PC-9 (cell line): ENCODE measurements at regions not wholly inside any gene's neighbourhood (a gene's known extent, or its start where the extent isn't known, plus 50 kb on each side); places are given as distances from the start of the nearest gene placed in this dataset.

Experiments
- BruUV-seq: library from RNA; stranded (reverse); fragments of 400-500 nt; replicated peaks from 2 replicates; lab custom pipeline; 2021; lab: Mats Ljungman, UMichigan
- CTCF ChIA-PET: fragments of 300-600 bp; sonication (Branson Sonifier 250); formaldehyde crosslinking; loops from one replicate; lab custom pipeline; 2022; ENCODE audit warnings: antibody characterized with exemption; lab: Charles Lee
- POLR2A ChIA-PET: fragments of 300-600 bp; sonication (Branson Sonifier 250); formaldehyde crosslinking; loops from one replicate; lab custom pipeline; 2022; ENCODE audit warnings: antibody characterized with exemption; ENCODE audit not compliant: unreplicated experiment; lab: Charles Lee
- DNase-seq, 2 experiments: peaks; one replicate each; pipeline versions ENCODE4 v3.0.0 to v3.0.0-alpha.2; 2015 to 2022; ENCODE audit warnings: mixed read lengths in 1 of 2
- H2AFZ ChIP-seq: fragments of 200-600 bp; sonication (generic); 2 replicates; pipeline ENCODE4 v1.8.1; 2017; ENCODE audit warnings: antibody characterized with exemption
- H3F3A ChIP-seq: fragments of 200-600 bp; sonication (generic); 2 replicates; pipeline ENCODE4 v1.8.1; 2017; ENCODE audit warnings: antibody characterized with exemption, mild to moderate bottlenecking, low read depth; ENCODE audit not compliant: insufficient read depth
- H3K27ac ChIP-seq: fragments of 200-600 bp; sonication (generic); 2 replicates; pipeline ENCODE4 v1.6.1; 2016; ENCODE audit warnings: mixed run types
- H3K27me3 ChIP-seq: fragments of 200-600 bp; sonication (generic); 2 replicates; pipeline ENCODE4 v1.6.1; 2016; ENCODE audit warnings: low read depth, mixed run types; ENCODE audit not compliant: insufficient read depth
- H3K36me3 ChIP-seq: fragments of 200-600 bp; sonication (generic); 2 replicates; pipeline ENCODE4 v1.6.1; 2016; ENCODE audit warnings: low read depth, mixed run types
- H3K4me1 ChIP-seq: fragments of 200-600 bp; sonication (generic); replicated peaks from 2 replicates; pipeline ENCODE4 v1.6.1; 2016; ENCODE audit warnings: mixed run types; ENCODE audit not compliant: insufficient read depth
- H3K4me2 ChIP-seq: fragments of 200-600 bp; sonication (generic); 2 replicates; pipeline ENCODE4 v1.6.1; 2017; ENCODE audit warnings: mixed run types
- H3K4me3 ChIP-seq: fragments of 200-600 bp; sonication (generic); 2 replicates; pipeline ENCODE4 v1.6.1; 2016; ENCODE audit warnings: mixed run types
- H3K79me2 ChIP-seq: fragments of 200-600 bp; sonication (generic); 2 replicates; pipeline ENCODE4 v1.6.1; 2017; ENCODE audit warnings: low read depth, mixed run types
- H3K9me2 ChIP-seq: fragments of 200-600 bp; sonication (generic); 2 replicates; pipeline ENCODE4 v1.8.1; 2017; ENCODE audit warnings: mild to moderate bottlenecking; ENCODE audit not compliant: insufficient read depth
- H3K9me3 ChIP-seq: fragments of 200-600 bp; sonication (generic); 2 replicates; pipeline ENCODE4 v1.8.1; 2016; ENCODE audit warnings: low read depth; ENCODE audit not compliant: insufficient read depth
- H4K20me1 ChIP-seq: fragments of 200-600 bp; sonication (generic); 2 replicates; pipeline ENCODE4 v1.8.1; 2017; ENCODE audit not compliant: insufficient read depth
- CTCF ChIP-seq: fragments of 200-600 bp; sonication (generic); conservative IDR thresholded peaks from 2 replicates; pipeline ENCODE4 v1.6.1; 2017; ENCODE audit warnings: mixed run types, antibody characterized with exemption, mild to moderate bottlenecking, moderate library complexity
- EZH2 ChIP-seq: fragments of 200-600 bp; sonication (generic); IDR thresholded peaks from 2 replicates; pipeline ENCODE4 v1.8.0; 2017; ENCODE audit warnings: antibody characterized with exemption, low read depth
- intact Hi-C: fragments of 100-400 bp; cut with micrococcal nuclease; formaldehyde crosslinking; loops from one replicate; pipeline ENCODE4 v1.10.0; 2022; ENCODE audit not compliant: unreplicated experiment

DNA sequence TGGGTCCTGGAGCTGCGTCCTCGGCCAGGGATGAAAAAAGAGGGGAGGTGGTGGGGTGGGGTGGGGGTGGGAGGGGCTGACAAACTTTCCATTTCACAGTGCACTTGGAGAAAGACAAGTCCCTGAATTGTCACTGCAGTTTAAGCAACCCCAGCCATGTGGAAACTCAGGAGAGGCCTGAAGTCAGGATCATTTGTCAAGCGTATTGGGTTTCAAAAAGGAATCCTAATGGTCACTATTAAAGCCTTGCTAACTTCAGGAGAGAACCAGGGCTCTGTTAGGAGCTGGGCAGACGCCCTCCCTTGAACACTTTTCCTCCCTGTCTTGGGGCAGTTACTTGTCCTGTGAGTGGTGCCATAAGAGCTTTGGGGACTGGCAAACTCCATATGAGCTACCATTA lies 159.9 kb downstream of the FNDC1 start:
- CTCF ChIA-PET = no interaction called here
- POLR2A ChIA-PET = no interaction called here

DNA sequence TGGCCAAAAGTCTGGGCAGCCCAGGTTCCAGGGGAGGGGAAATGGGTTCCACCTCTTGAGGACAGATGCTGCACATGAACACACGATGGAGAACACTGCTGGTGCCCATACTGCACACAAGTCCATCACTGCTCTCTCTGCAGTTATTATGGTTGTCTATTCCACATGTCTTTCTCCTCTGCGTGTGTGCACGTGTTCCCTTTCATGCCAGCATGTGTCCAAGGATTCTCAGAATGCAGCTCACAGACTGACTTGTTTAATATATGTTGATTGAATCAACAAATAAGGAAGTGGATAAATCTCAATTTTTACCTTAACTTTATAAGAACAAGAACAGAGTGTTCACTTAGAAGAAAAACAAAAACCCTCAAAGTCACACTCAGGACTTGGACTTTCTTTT lies 158.9 kb downstream of the FNDC1 start:
- Histone ChIP-seq H3K4me3 (no peak overlapping the region), H2AFZ (no peak overlapping the region), H3K9me2 (no peaks in the 10 kb centered on the region), H3K9me3 (no peaks in the 10 kb centered on the region), H3K4me2 (no peak overlapping the region), H3K27ac (no peak overlapping the region), H3K4me1 (no peaks in the 10 kb centered on the region), H3K79me2 (no peaks in the 10 kb centered on the region), H3K27me3 (peaks cover 48% of the 10 kb centered on the region), H4K20me1 (no peaks in the 10 kb centered on the region), H3K36me3 (no peaks in the 10 kb centered on the region), H3F3A (no peaks in the 10 kb centered on the region)
- TF ChIP-seq CTCF (no peak), EZH2 (no peak)
- intact Hi-C loops = no loop called here
- no TSS peak for BruUV-seq
- ChIA-PET POLR2A (no interaction called here), CTCF (no interaction called here)
- DNase-seq = no peak

More for the DNA sequence above, 159.9 kb downstream of the FNDC1 start:
- no peaks in the 10 kb centered on the region for H3K79me2 ChIP-seq
- DNase-seq = no peak
- H3K4me3 ChIP-seq = no peak overlapping the region
- H3K9me3 ChIP-seq = no peaks in the 10 kb centered on the region
- no peaks in the 10 kb centered on the region for H3F3A ChIP-seq
- TF ChIP-seq EZH2 = no peak
- TF ChIP-seq CTCF = no peak
- peaks cover 40% of the 10 kb centered on the region for H3K27me3 ChIP-seq
- H3K9me2 ChIP-seq = no peaks in the 10 kb centered on the region
- no peak overlapping the region for H3K4me2 ChIP-seq
- H3K27ac ChIP-seq = no peak overlapping the region
- no peaks in the 10 kb centered on the region for H3K4me1 ChIP-seq
- H3K36me3 ChIP-seq = no peaks in the 10 kb centered on the region
- no TSS peak for BruUV-seq
- H4K20me1 ChIP-seq = no peaks in the 10 kb centered on the region
- intact Hi-C loops = no loop called here
- no peak overlapping the region for H2AFZ ChIP-seq

- no peak overlapping the region for H3K4me3 ChIP-seq
- BruUV-seq = no TSS peak
- no peaks in the 10 kb centered on the region for H4K20me1 ChIP-seq
- no peak overlapping the region for H2AFZ ChIP-seq
- H3K27me3 ChIP-seq = peaks cover 69% of the 10 kb centered on the region
- intact Hi-C loops = no loop called here
- no peaks in the 10 kb centered on the region for H3K79me2 ChIP-seq
- no peaks in the 10 kb centered on the region for H3K4me1 ChIP-seq
- no peaks in the 10 kb centered on the region for H3K9me2 ChIP-seq
- no peak overlapping the region for H3K27ac ChIP-seq
- DNase-seq = no peak
- H3K36me3 ChIP-seq = no peaks in the 10 kb centered on the region
- TF ChIP-seq CTCF (no peak), EZH2 (no peak)
- no peaks in the 10 kb centered on the region for H3F3A ChIP-seq
- no peak overlapping the region for H3K4me2 ChIP-seq
- H3K9me3 ChIP-seq = no peaks in the 10 kb centered on the region
- CTCF ChIA-PET = no interaction called here
- POLR2A ChIA-PET = no interaction called here
These were observed 156.3 kb downstream of the FNDC1 start for GRCh38 chr6:159325476-159325875.
